Immature natural killer cell (primary cell): ENCODE measurements at regions not wholly inside any gene's neighbourhood (a gene's known extent, or its start where the extent isn't known, plus 50 kb on each side); places are given as distances from the start of the nearest gene placed in this dataset.

Experiments used
- DNase-seq, 3 donors: peaks; one replicate each; pipeline ENCODE4 v3.0.0; 2022; ENCODE audit warnings: mixed read lengths in 1 of 3
- H3K27ac Mint-ChIP-seq, 6 donors: one replicate each; pipeline ENCODE4 v1.8.0; 2020; ENCODE audit warnings: mixed read lengths in 6 of 6, mild to moderate bottlenecking in 5 of 6, inconsistent platforms in 4 of 6, moderate library complexity in 3 of 6
- H3K27me3 Mint-ChIP-seq, 3 donors: one replicate each; pipeline ENCODE4 v1.8.0; 2020 to 2021; ENCODE audit warnings: low read depth in 3 of 3, mild to moderate bottlenecking in 3 of 3, mixed read lengths in 3 of 3, moderate library complexity in 3 of 3, inconsistent platforms in 1 of 3
- H3K36me3 Mint-ChIP-seq, 3 donors: one replicate each; pipeline ENCODE4 v1.8.0; 2020; ENCODE audit warnings: mixed read lengths in 3 of 3, inconsistent platforms in 2 of 3, mild to moderate bottlenecking in 2 of 3
- H3K4me1 Mint-ChIP-seq, 2 donors: one replicate each; pipeline ENCODE4 v1.8.0; 2020; ENCODE audit warnings: inconsistent platforms in 2 of 2, mild to moderate bottlenecking in 2 of 2, mixed read lengths in 2 of 2, moderate library complexity in 1 of 2
- H3K4me3 Mint-ChIP-seq, 5 donors: one replicate each; pipeline ENCODE4 v1.8.0; 2020; ENCODE audit warnings: mild to moderate bottlenecking in 5 of 5, mixed read lengths in 5 of 5, inconsistent platforms in 3 of 5, moderate library complexity in 3 of 5
- H3K9me3 Mint-ChIP-seq, 6 donors: one replicate each; pipeline ENCODE4 v1.8.0; 2020; ENCODE audit warnings: mild to moderate bottlenecking in 6 of 6, mixed read lengths in 6 of 6, inconsistent platforms in 4 of 6, moderate library complexity in 3 of 6

DNA sequence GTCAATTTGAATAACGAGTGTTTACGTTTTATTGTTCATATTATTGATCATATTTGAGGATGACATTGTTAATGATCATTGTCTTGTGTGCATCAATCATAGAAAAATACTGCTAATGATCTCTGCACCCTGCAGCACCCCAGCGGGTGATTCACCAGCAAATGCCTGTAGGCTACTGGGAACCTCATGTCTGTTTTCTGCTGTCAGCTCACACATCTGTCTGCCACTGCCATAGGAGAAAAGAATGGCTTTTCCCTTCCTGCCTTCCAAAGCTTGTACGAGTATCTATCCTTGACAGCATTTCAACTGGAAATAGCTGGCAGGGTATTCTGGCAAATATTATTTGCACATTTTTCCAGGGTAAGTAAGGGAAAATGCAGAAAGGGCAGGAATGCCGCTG is 272.1 kb upstream of the TRAM1L1 start:
- no peak for DNase-seq
- no peak overlapping the region for H3K4me3 Mint-ChIP-seq
- no peaks in the 10 kb centered on the region for H3K36me3 Mint-ChIP-seq
- no peak overlapping the region for H3K27ac Mint-ChIP-seq
- no peaks in the 10 kb centered on the region for H3K4me1 Mint-ChIP-seq
- no peaks in the 10 kb centered on the region for H3K27me3 Mint-ChIP-seq
- H3K9me3 Mint-ChIP-seq = peaks cover 0 to 21% (median 3%) of the 10 kb centered on the region in 6 donors

DNA sequence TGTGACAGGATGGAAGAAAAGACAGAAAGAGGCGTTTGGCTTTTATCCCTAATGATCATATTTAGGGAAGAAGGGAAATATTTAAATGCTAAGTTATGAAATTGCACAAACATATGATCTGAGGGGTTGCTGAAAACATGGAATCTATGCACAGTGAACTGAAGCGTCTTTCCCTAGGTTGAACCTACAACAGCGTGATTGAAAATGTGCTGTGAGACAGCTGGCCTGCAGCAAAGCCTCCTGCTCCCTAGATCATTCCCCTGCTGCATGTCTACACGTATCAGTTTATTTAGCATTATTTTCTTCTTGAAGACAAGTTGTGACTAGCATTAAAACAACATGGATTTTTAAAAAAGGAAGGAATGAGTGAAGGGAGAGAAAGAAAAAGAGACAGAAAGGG is 272.5 kb upstream of the TRAM1L1 start:
- Mint-ChIP-seq H3K27me3 (no peaks in the 10 kb centered on the region), H3K4me3 (no peak overlapping the region), H3K9me3 (peaks cover 0 to 21% (median 3%) of the 10 kb centered on the region in 6 donors), H3K4me1 (no peaks in the 10 kb centered on the region), H3K36me3 (no peaks in the 10 kb centered on the region), H3K27ac (no peak overlapping the region)
- DNase-seq = no peak

DNA sequence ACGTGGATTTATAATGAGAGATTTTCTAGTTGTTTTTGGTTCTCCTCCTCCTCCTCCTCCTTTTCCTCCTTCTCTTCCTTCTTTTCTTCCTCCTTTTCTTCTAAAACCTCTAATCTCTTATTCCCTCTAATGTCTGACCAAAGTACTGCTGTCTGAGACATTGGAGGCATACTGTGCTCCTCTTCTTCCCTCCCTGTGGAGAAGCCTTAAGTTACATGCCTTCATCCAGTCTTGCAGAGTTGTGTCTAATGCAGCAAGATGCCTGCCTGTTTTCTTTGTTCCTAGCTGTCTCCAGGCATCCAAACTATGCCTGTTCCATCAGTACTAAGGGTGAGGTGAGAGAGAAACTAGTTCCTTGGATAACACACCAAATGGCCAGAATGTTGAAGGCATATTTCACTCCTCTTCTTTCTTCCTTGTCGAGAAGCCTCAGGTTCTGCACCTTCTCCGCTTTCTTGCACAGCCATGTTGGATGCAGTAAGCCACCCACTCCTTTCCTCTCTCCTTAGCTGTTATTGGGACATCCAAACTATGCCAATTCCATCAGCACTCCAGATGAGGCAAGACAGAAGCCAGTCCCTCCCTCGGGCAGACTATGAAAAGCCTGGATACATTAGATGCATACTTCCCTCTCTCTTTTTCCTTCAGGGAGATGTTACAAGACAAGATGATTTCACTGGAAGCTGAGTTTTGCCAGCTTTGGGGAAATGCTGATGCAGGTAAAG is 285.7 kb upstream of the TRAM1L1 start:
- H3K4me1 Mint-ChIP-seq = no peaks in the 10 kb centered on the region
- H3K27me3 Mint-ChIP-seq = no peaks in the 10 kb centered on the region
- H3K27ac Mint-ChIP-seq = no peak overlapping the region
- no peak overlapping the region for H3K4me3 Mint-ChIP-seq
- no peak for DNase-seq
- H3K9me3 Mint-ChIP-seq = peaks cover 3 to 26% (median 12%) of the 10 kb centered on the region in 6 donors
- no peaks in the 10 kb centered on the region for H3K36me3 Mint-ChIP-seq

DNA sequence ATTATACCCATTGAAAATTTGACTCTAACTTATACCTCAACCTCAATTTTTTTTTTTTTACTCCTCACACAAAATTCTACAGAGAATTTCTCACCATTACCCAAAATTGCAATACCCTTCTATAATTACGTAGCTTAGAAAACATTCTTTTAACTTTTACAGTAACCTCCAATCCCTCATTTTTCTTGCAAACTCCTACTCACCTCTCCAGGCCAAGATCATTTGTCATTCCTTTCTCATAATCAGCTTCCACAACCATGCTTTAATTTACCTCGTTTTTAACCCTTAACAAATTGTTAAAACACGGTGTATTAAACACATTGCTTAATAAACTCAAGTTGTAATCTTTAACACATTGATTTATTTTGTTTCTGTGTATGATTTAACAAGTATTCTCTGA is 289.7 kb upstream of the TRAM1L1 start:
- no peak for DNase-seq
- no peak overlapping the region for H3K27ac Mint-ChIP-seq
- H3K4me3 Mint-ChIP-seq = no peak overlapping the region
- H3K27me3 Mint-ChIP-seq = peaks cover 0 to 1% (median 0%) of the 10 kb centered on the region in 3 donors
- H3K36me3 Mint-ChIP-seq = no peaks in the 10 kb centered on the region
- peaks cover 3 to 33% (median 12%) of the 10 kb centered on the region in 6 donors for H3K9me3 Mint-ChIP-seq
- H3K4me1 Mint-ChIP-seq = no peaks in the 10 kb centered on the region

DNA sequence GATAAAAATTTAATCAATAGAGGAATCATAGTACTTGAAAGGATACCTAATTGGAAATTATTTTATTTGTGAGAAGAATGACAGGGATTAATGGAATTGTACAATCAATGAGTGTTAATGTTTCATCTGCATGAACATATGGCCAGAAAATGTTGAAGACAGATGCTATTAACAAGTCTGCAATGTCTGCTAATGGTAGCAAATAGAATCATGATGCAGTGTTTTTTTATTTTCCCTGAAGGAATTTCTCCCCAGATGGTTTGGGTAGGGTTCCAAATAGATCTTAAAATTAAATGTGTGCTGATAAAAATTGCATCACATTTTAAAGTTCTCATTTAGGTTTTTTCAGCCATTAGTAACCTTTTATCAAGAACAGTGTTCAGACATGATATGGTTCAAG is 291.3 kb upstream of the TRAM1L1 start:
- Mint-ChIP-seq H3K4me1 (no peaks in the 10 kb centered on the region), H3K27me3 (peaks cover 0 to 1% (median 0%) of the 10 kb centered on the region in 3 donors), H3K36me3 (no peaks in the 10 kb centered on the region), H3K27ac (no peak overlapping the region), H3K9me3 (peaks cover 0 to 20% (median 6%) of the 10 kb centered on the region in 6 donors), H3K4me3 (no peak overlapping the region)
- DNase-seq = no peak

DNA sequence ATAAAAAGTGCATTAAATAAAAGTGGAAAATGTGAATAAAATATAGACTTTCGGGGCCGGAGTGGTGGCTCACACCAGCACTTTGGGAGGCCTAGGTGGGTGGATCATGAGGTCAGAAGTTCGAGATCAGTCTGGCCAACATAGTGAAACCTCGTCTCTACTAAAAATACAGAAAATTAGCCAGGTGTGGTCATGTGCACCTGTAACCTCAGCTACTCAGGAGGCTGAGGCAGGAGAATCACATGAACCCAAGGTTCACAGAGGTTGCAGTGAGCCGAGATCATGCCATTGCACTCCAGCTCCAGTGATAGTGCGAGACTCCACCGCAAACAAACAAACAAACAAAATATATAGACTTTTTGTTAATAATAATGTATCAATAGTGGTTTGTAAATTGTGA is 293.6 kb upstream of the TRAM1L1 start:
- H3K27ac Mint-ChIP-seq = no peak overlapping the region
- no peak for DNase-seq
- H3K4me1 Mint-ChIP-seq = no peaks in the 10 kb centered on the region
- peaks cover 0 to 1% (median 0%) of the 10 kb centered on the region in 3 donors for H3K27me3 Mint-ChIP-seq
- H3K4me3 Mint-ChIP-seq = no peak overlapping the region
- H3K9me3 Mint-ChIP-seq = peaks cover 1 to 20% (median 7%) of the 10 kb centered on the region in 6 donors
- no peaks in the 10 kb centered on the region for H3K36me3 Mint-ChIP-seq

DNA sequence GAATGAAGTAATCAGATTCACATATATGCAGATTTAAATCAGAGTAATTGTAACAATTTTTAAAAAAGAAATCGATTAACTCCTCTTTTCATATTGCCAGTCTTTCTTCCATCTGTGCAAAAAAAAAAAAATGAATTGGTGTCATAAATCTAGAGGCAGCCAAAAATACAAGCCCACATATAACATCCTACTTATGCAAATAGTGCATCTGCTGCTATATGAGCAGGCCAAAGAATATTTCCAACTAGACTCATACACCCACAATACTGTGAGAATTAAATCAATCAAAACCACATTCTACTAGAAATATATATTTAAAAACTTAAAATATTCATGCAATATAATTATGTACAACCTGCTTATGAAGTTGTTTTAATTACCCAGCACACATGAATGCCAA is 298.1 kb upstream of the TRAM1L1 start:
- no peak for DNase-seq
- peaks cover 1 to 20% (median 11%) of the 10 kb centered on the region in 6 donors for H3K9me3 Mint-ChIP-seq
- H3K4me3 Mint-ChIP-seq = no peak overlapping the region
- H3K27ac Mint-ChIP-seq = no peak overlapping the region
- H3K27me3 Mint-ChIP-seq = peaks cover 0 to 1% (median 0%) of the 10 kb centered on the region in 3 donors
- no peaks in the 10 kb centered on the region for H3K4me1 Mint-ChIP-seq
- peaks cover 0 to 4% (median 0%) of the 10 kb centered on the region in 3 donors for H3K36me3 Mint-ChIP-seq

DNA sequence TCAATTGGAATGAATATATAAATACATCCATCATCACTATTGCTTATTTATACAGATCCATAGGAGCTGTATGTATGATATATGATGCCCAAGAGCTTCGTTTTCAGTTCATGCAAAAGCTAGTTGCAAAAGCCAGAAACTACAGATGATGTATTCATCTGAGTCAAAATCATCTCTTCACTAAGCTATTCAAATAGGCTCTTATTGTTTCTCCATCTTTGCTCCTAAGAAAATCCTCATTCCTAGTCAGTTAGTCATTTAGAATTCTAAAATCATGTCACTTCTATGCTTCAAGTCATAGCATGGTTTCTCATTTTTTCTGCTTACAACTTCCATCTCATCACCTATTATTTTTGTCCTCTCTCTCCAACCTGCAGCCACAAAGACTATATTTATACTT is 300.1 kb upstream of the TRAM1L1 start:
- no peaks in the 10 kb centered on the region for H3K27me3 Mint-ChIP-seq
- H3K27ac Mint-ChIP-seq = no peak overlapping the region
- DNase-seq = peak in 1 of 3 donors; percentile 0
- peaks cover 1 to 26% (median 13%) of the 10 kb centered on the region in 6 donors for H3K9me3 Mint-ChIP-seq
- peaks cover 0 to 4% (median 0%) of the 10 kb centered on the region in 3 donors for H3K36me3 Mint-ChIP-seq
- no peaks in the 10 kb centered on the region for H3K4me1 Mint-ChIP-seq
- H3K4me3 Mint-ChIP-seq = no peak overlapping the region

DNA sequence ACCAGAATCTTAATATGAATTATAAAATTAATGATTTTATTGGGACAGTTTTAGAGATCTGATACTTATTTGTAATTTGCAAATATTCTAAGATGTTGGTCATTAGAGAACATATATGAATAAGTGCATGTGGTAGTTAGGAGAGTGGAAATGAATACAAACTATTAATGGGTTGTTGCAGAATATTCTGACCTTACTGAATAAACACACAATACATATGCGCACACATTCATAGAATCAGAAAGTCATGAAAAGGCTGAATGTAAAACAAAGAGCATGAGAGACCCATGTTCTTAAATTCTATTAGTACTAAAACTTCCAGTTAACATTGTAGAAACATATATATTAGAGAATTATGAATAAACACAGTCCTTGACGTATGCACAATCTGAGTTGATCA is 301.7 kb upstream of the TRAM1L1 start:
- Mint-ChIP-seq H3K4me1 (no peaks in the 10 kb centered on the region), H3K36me3 (peaks cover 0 to 4% (median 0%) of the 10 kb centered on the region in 3 donors), H3K27ac (no peak overlapping the region), H3K4me3 (no peak overlapping the region), H3K9me3 (peaks cover 5 to 36% (median 15%) of the 10 kb centered on the region in 6 donors), H3K27me3 (no peaks in the 10 kb centered on the region)
- DNase-seq = no peak

DNA sequence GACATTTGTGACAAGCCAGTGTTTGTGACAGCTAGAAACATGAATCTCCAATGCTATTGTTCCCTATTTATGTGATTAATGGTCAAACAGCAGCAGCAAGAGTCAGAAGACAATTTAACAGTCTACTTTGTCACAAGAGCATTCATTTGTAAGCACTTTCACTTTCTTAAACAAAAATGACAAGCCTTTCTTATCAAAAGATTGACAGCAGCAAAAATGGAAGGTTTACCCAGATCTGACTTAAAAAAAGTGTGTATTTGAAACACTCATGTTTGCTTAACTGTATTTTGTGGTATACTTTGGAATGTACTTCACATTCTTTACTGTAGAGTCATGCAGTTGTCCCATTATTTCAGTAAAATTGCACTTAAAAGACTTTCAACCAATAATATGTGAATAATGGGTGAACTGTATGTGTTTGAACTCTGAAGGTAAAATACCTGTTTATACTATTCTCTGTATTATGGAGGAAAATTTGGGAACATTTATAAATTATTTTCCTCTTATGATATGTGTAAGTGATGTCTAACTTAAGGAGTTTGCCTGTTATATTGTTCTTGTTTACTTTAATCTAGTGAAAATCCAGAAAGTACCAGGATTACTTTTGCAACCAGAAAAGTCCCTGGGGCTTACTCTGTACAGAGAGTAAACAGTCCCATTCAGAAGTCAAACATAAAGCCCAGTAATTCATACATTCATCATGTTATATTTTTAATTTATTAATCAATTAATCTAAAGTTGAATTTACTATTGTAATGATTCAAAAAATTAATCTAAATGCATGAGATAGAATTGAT is 314.9 kb upstream of the TRAM1L1 start:
- no peaks in the 10 kb centered on the region for H3K27me3 Mint-ChIP-seq
- no peak for DNase-seq
- H3K9me3 Mint-ChIP-seq = peaks cover 4 to 22% (median 11%) of the 10 kb centered on the region in 6 donors
- no peak overlapping the region for H3K27ac Mint-ChIP-seq
- no peaks in the 10 kb centered on the region for H3K4me1 Mint-ChIP-seq
- no peak overlapping the region for H3K4me3 Mint-ChIP-seq
- no peaks in the 10 kb centered on the region for H3K36me3 Mint-ChIP-seq

DNA sequence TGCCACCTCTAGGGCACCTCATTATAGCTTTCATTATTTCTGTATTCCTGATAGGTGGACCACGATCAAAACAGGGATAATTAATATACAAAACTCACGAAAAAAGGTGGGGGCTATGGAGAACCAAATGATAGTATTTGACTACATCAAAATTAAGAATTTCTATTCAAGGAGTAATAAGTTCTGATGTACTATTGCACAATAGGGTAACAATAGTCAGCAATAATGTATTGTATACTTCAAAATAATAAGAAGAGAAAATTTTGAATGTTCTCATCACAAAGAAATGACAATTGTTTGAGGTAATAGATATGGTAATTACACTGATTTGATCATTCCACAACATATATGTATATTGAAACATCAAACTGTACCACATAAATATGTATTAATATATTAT is 327.3 kb upstream of the TRAM1L1 start:
- DNase-seq = no peak

DNA sequence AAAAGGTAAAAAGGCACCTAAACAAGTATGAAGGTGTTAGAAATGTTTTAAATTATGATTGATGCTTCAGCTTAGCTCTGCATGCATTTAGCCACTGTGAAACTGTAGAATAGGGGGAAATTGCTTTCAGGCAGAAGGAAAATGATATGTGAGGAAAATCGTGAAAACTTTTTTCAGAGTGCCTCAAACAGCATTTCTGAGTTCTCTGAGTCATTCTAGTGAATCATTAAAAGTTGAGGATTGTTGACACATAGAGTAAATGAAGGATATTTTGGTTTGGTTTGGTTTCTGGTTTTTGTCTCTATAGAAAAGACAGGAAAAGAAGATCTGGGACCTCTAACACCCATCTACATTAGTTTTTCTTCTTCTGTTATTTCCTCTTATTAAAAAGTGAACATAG is 332.5 kb upstream of the TRAM1L1 start:
- Mint-ChIP-seq H3K27me3 (no peaks in the 10 kb centered on the region), H3K9me3 (peaks cover 4 to 22% (median 9%) of the 10 kb centered on the region in 6 donors), H3K27ac (no peak overlapping the region), H3K36me3 (peaks cover 0 to 5% (median 0%) of the 10 kb centered on the region in 3 donors), H3K4me3 (no peak overlapping the region), H3K4me1 (no peaks in the 10 kb centered on the region)
- no peak for DNase-seq

More for the DNA sequence above, 327.3 kb upstream of the TRAM1L1 start:
- Mint-ChIP-seq H3K27ac (no peak overlapping the region), H3K4me3 (no peak overlapping the region), H3K9me3 (peaks cover 0 to 26% (median 7%) of the 10 kb centered on the region in 6 donors), H3K27me3 (no peaks in the 10 kb centered on the region), H3K36me3 (no peaks in the 10 kb centered on the region), H3K4me1 (no peaks in the 10 kb centered on the region)

DNA sequence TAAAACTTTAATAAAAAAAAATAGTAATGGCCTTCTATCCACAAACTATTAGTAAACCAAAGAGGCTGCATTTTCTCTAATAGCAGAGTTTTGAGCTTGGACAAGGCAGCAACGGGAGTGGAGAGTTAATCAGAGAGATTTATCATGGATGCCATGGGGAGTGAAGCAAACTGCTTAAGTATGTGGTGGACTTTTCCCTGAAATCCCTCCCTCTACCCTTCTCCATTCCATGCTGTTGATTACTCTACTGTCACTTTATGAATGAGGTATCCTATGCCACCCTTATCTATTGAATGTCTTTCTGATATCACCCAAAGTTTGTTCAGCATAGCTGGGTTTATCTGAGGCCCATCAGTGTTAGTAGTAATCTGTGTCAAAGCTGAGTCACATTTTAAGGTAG is 335.6 kb upstream of the TRAM1L1 start:
- no peak for DNase-seq
- Mint-ChIP-seq H3K27me3 (no peaks in the 10 kb centered on the region), H3K4me1 (no peaks in the 10 kb centered on the region), H3K27ac (no peak overlapping the region), H3K9me3 (peaks cover 3 to 39% (median 17%) of the 10 kb centered on the region in 6 donors), H3K36me3 (peaks cover 0 to 5% (median 0%) of the 10 kb centered on the region in 3 donors), H3K4me3 (no peak overlapping the region)

DNA sequence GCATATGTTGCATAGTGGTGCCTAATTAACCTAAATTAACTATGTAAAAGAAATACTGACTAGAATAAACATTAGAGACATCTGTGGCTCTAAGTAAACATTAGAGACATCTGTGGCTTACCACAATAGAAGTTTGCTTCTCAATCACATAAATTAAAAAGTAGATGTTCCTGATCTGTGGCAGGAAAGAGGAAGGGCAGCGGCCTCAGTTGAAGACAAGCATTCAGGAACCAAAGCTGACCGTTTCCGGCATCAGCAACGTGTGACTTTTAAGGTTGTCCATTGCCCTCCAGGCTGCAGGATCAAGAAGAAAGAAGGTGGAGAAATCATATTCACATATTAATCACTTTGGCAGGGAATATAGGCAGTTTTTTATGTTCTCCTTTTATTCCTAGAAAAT is 336.3 kb upstream of the TRAM1L1 start:
- Mint-ChIP-seq H3K9me3 (peaks cover 6 to 40% (median 21%) of the 10 kb centered on the region in 6 donors), H3K27me3 (no peaks in the 10 kb centered on the region), H3K4me1 (no peaks in the 10 kb centered on the region), H3K36me3 (peaks cover 0 to 5% (median 0%) of the 10 kb centered on the region in 3 donors), H3K4me3 (no peak overlapping the region), H3K27ac (no peak overlapping the region)
- DNase-seq = no peak
